Caco-2 (cell line): ENCODE measurements at regions not wholly inside any gene's neighbourhood (a gene's known extent, or its start where the extent isn't known, plus 50 kb on each side); places are given as distances from the start of the nearest gene placed in this dataset.

Experiments used
- BruUV-seq: library from RNA; stranded (reverse); fragments of 400-500 nt; replicated peaks from 2 replicates; lab custom pipeline; 2021; lab: Mats Ljungman, UMichigan
- CTCF ChIA-PET: fragments of 300-600 bp; sonication (Branson Sonifier 250); formaldehyde crosslinking; loops from one replicate; lab custom pipeline; 2022; ENCODE audit warnings: antibody characterized with exemption; lab: Charles Lee
- POLR2A ChIA-PET: fragments of 300-600 bp; sonication (Branson Sonifier 250); formaldehyde crosslinking; loops from one replicate; lab custom pipeline; 2022; ENCODE audit warnings: antibody characterized with exemption; lab: Charles Lee
- DNase-seq, 2 experiments: peaks; one replicate each; pipeline versions ENCODE4 v3.0.0 to v3.0.0-alpha.2; 2020 to 2022
- H3K27me3 ChIP-seq: replicated peaks from 2 replicates; pipeline ENCODE4 v1.6.0; 2011; ENCODE audit warnings: low read length; ENCODE audit not compliant: control insufficient read depth, insufficient read depth
- H3K36me3 ChIP-seq: 2 replicates; pipeline ENCODE4 v1.5.1; 2011; ENCODE audit warnings: low read length; ENCODE audit not compliant: control insufficient read depth, insufficient read depth
- H3K4me1 ChIP-seq: fragments of 250-450 bp; sonication (Bioruptor Pico); 2 replicates; pipeline ENCODE4 v1.5.1; 2020; ENCODE audit warnings: mild to moderate bottlenecking
- H3K4me3 ChIP-seq: 2 replicates; pipeline ENCODE4 v1.5.1; 2011; ENCODE audit warnings: low read depth, mild to moderate bottlenecking, control low read depth, low read length
- H3K9me3 ChIP-seq: fragments of 250-450 bp; sonication (Bioruptor Pico); 2 replicates; pipeline ENCODE4 v1.5.1; 2020; ENCODE audit warnings: mild to moderate bottlenecking, moderate library complexity
- H3K27ac Mint-ChIP-seq: one replicate; pipeline ENCODE4 v1.8.0; 2022; ENCODE audit warnings: mixed read lengths; ENCODE audit not compliant: unreplicated experiment
- H3K27me3 Mint-ChIP-seq: one replicate; pipeline ENCODE4 v1.8.0; 2022; ENCODE audit warnings: mixed read lengths; ENCODE audit not compliant: insufficient read depth, unreplicated experiment
- H3K36me3 Mint-ChIP-seq: one replicate; pipeline ENCODE4 v1.8.0; 2022; ENCODE audit warnings: mild to moderate bottlenecking, mixed read lengths; ENCODE audit not compliant: insufficient read depth, unreplicated experiment
- H3K4me1 Mint-ChIP-seq: one replicate; pipeline ENCODE4 v1.8.0; 2022; ENCODE audit warnings: low read depth, mixed read lengths; ENCODE audit not compliant: unreplicated experiment
- H3K4me3 Mint-ChIP-seq: one replicate; pipeline ENCODE4 v1.8.0; 2022; ENCODE audit warnings: mild to moderate bottlenecking, moderate library complexity, mixed read lengths; ENCODE audit not compliant: unreplicated experiment
- H3K9me3 Mint-ChIP-seq: one replicate; pipeline ENCODE4 v1.8.0; 2022; ENCODE audit warnings: mixed read lengths; ENCODE audit not compliant: unreplicated experiment
- intact Hi-C: fragments of 100-400 bp; cut with micrococcal nuclease; formaldehyde crosslinking; loops from one replicate; pipeline ENCODE4 v1.10.0; 2022; ENCODE audit not compliant: unreplicated experiment
- TF ChIP-seq, protein P1 (sequence below), 2 experiments: fragments of 200-600 bp in 1 of 2; IDR thresholded peaks; 1 replicate in 1 of 2; 2 replicates in 1 of 2; pipeline versions ENCODE4 v1.5.1 to v1.8.0; 2011 to 2022; ENCODE audit warnings: antibody characterized with exemption in 1 of 2, control low read depth in 1 of 2, inconsistent platforms in 1 of 2, low read depth in 1 of 2, low read length in 1 of 2, mild to moderate bottlenecking in 1 of 2, moderate library complexity in 1 of 2; ENCODE audit not compliant: insufficient read depth in 1 of 2, severe bottlenecking in 1 of 2, unreplicated experiment in 1 of 2

DNA sequence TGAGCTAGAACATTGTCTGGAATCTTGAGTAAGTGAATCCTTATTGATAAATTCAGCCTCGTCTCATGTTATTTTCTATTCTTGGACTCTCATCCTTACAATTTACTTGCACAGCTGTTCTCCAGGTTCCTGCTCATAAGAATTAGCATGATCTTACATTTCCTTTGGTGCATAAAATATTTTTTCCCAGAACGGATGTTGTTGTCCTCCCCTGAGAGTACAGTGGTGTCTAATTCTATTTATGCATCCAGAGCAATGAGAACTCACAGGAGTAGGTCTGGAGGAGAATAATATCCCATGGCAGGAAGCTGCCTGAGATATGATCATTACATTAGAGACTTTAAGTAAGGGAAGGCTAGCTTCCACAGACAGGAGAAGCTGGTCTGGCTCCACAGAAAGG, 178.4 kb upstream of the MAST4 start:
- H3K27ac Mint-ChIP-seq: no peak overlapping the region
- H3K9me3 Mint-ChIP-seq: peaks cover 12% of the 10 kb centered on the region
- intact Hi-C loops: no loop called here
- POLR2A ChIA-PET: no interaction called here
- no peak overlapping the region for H3K4me3 Mint-ChIP-seq
- no peaks in the 10 kb centered on the region for H3K4me1 Mint-ChIP-seq
- H3K27me3 Mint-ChIP-seq: peaks cover 4% of the 10 kb centered on the region
- Histone ChIP-seq H3K27me3 (no peaks in the 10 kb centered on the region; the same call in 1 of the 2 replicates), H3K4me1 (no peaks in the 10 kb centered on the region), H3K9me3 (0 out of 2 replicates have a peak, but pooled peaks cover 2% of the 10 kb centered on the region), H3K36me3 (no peaks in the 10 kb centered on the region), H3K4me3 (no peak overlapping the region)
- no peak for DNase-seq
- no TSS peak for BruUV-seq
- TF ChIP-seq, protein P1, sequence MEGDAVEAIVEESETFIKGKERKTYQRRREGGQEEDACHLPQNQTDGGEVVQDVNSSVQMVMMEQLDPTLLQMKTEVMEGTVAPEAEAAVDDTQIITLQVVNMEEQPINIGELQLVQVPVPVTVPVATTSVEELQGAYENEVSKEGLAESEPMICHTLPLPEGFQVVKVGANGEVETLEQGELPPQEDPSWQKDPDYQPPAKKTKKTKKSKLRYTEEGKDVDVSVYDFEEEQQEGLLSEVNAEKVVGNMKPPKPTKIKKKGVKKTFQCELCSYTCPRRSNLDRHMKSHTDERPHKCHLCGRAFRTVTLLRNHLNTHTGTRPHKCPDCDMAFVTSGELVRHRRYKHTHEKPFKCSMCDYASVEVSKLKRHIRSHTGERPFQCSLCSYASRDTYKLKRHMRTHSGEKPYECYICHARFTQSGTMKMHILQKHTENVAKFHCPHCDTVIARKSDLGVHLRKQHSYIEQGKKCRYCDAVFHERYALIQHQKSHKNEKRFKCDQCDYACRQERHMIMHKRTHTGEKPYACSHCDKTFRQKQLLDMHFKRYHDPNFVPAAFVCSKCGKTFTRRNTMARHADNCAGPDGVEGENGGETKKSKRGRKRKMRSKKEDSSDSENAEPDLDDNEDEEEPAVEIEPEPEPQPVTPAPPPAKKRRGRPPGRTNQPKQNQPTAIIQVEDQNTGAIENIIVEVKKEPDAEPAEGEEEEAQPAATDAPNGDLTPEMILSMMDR (IDR thresholded peaks at IDR 0.05; ENCODE audit: insufficient read depth in 1 of 2, low read depth in 1 of 2, low read length in 1 of 2, severe bottlenecking in 1 of 2, unreplicated experiment in 1 of 2): no peak
- CTCF ChIA-PET: interaction anchor here (0.6 kb wide), 1 partner anchor 175 kb away, joined by 3 read pairs; no protein-coding TSS in a partner anchor
- no peaks in the 10 kb centered on the region for H3K36me3 Mint-ChIP-seq

DNA sequence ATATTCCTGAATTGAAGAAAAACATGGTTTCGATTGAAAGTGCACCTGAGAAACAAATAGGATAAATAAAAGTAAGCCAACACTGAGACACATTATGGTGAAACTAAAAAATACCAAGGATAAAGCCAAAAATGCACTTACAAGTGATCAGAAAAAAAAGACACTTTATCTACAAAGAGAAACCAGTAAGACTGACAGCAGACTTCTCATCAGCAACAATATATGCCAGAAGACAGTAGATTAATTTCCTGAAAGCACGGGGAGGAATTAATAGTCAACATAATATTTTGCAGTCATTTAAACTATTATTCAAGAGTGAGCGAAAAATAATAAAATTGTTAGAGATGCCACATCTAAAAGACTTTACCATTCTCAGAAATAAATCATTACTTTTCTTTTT, 172.7 kb upstream of the MAST4 start:
- POLR2A ChIA-PET: no interaction called here
- no TSS peak for BruUV-seq

DNA sequence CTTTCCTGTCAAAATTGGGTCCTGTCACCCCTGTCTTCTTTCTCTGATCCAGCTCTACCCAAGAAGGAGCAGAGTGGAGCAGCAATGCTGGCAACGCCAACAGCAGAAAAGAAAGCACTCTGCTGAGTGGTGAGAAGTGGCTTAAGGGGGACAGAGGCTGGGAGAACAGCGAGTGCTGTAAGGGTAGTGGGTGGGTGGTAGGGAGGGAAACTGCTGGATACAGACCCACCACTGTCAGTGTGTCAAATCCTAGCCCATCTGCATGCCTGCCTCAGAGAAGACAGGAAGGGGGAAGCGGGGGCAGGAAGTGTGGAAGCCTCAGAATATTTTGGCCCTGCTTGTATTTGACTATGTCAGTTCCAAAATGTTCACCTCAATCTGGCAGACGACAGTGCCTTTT, 170.4 kb upstream of the MAST4 start:
- Histone ChIP-seq H3K36me3 (no peaks in the 10 kb centered on the region), H3K4me1 (no peaks in the 10 kb centered on the region), H3K27me3 (no peaks in the 10 kb centered on the region; the same call in 1 of the 2 replicates), H3K9me3 (peaks cover 14% of the 10 kb centered on the region; the same call in 1 of the 2 replicates), H3K4me3 (no peak overlapping the region)
- DNase-seq: no peak
- no peak overlapping the region for H3K4me3 Mint-ChIP-seq
- no peaks in the 10 kb centered on the region for H3K36me3 Mint-ChIP-seq
- no peaks in the 10 kb centered on the region for H3K4me1 Mint-ChIP-seq
- CTCF ChIA-PET: no interaction called here
- peaks cover 15% of the 10 kb centered on the region for H3K27me3 Mint-ChIP-seq
- peaks cover 22% of the 10 kb centered on the region for H3K9me3 Mint-ChIP-seq
- TF ChIP-seq, protein P1 (IDR thresholded peaks at IDR 0.05; ENCODE audit: insufficient read depth in 1 of 2, low read depth in 1 of 2, low read length in 1 of 2, severe bottlenecking in 1 of 2, unreplicated experiment in 1 of 2): no peak
- no TSS peak for BruUV-seq
- H3K27ac Mint-ChIP-seq: no peak overlapping the region
- intact Hi-C loops: no loop called here
- POLR2A ChIA-PET: no interaction called here

More for the DNA sequence above, 172.7 kb upstream of the MAST4 start:
- intact Hi-C loops: no loop called here
- CTCF ChIA-PET: no interaction called here
- no peak overlapping the region for H3K4me3 Mint-ChIP-seq
- H3K9me3 Mint-ChIP-seq: peaks cover 22% of the 10 kb centered on the region
- H3K27me3 Mint-ChIP-seq: peaks cover 3% of the 10 kb centered on the region
- H3K27me3 ChIP-seq: no peaks in the 10 kb centered on the region
- H3K36me3 ChIP-seq: no peaks in the 10 kb centered on the region
- no peaks in the 10 kb centered on the region for H3K36me3 Mint-ChIP-seq
- no peak overlapping the region for H3K27ac Mint-ChIP-seq
- no peak overlapping the region for H3K4me3 ChIP-seq
- TF ChIP-seq, protein P1 (IDR thresholded peaks at IDR 0.05; ENCODE audit: insufficient read depth in 1 of 2, low read depth in 1 of 2, low read length in 1 of 2, severe bottlenecking in 1 of 2, unreplicated experiment in 1 of 2): no peak
- no peaks in the 10 kb centered on the region for H3K4me1 ChIP-seq
- DNase-seq: no peak
- H3K9me3 ChIP-seq: peaks cover 14% of the 10 kb centered on the region; the same call in 1 of the 2 replicates
- H3K4me1 Mint-ChIP-seq: no peaks in the 10 kb centered on the region
